HG02884 (cell line): ENCODE measurements at regions not wholly inside any gene's neighbourhood (a gene's known extent, or its start where the extent isn't known, plus 50 kb on each side); places are given as distances from the start of the nearest gene placed in this dataset.

Source experiments
- ATAC-seq: cut with Tn5 transposase; IDR thresholded peaks from one replicate; pipeline ENCODE4 v1.9.1; 2021; ENCODE audit warnings: mild to moderate bottlenecking, moderate library complexity; ENCODE audit not compliant: unreplicated experiment

DNA sequence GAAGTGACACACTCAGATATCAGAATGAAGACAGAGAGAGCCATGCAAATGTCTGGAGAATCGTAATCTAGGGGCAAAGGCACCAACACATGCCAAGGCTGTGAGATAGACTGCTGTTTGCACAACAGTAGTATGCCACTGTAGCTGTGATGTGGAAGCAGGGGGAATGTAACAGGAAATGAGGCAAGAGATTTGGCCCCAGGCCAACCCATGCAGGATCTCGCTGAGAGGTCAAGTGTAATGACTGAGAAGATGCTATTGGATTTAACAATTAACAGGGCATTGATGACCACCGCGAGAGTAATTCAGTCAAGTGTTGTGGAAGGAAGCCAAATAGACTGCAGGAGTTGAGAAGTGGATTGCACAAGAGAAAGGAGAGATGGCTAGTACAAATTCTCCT, 107.3 kb upstream of the ST6GALNAC5 start:
- ATAC-seq: no peak

DNA sequence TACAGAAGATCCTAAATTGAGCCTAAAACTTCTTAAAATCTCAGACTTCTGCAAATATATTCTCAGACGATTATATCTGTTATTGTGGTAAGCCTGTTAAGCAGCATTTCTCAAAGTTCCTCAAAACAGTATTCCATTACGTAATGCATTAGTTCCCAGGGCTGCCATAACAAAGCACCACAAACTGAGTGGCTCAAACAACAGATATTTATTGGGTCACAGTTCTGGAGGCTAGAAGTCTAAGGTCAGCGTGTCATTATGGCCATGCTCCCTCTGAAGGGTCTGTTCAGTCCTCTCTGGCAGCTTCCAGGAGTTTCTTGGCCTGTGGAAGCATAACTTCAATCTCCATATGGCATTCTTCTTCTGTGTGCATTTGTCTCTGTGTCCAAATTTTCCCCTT, 103.5 kb upstream of the ST6GALNAC5 start:
- no peak for ATAC-seq

GRCh38 chr1:76764638-76765454, 102.4 kb upstream of the ST6GALNAC5 start:
- ATAC-seq: no peak

DNA sequence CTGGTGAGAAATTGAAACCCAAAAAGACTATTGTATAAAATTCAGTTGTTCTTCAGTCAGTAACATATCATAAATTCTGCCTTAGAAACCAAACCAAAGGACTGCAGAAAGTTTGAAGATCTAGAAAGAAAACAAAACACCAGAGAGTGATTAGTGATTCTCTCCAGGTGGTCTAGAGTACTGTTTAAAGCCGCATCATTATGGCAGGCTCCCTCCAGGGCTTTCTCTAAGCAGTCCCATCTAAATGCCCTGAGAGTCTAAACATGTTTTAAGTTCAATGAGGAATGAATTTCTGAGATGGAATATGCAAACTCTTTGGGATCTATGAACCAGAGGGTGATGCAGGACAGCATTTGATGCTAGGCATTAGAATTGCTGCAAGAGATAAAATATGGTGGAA, 100.9 kb upstream of the ST6GALNAC5 start:
- no peak for ATAC-seq

DNA sequence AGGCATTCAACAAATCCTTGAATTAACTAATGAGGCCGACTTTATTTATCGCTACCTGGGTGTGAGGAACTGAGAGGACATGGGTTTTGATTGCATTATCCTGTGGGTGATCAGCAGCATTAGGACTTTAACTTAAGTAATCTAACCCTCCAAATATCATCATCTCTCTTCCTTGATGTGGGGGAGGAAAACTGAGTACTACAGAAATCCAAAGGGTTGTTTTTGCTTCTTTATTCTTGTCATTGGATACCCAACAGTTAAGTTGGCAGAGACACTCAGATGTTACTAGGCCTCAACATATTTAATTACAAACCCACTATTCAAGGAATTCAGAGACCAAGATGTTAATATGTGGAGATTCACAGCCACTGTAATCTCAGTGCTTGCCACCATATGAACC, 97.4 kb upstream of the ST6GALNAC5 start:
- no peak for ATAC-seq

- no peak for ATAC-seq
These were observed 96.3 kb upstream of the ST6GALNAC5 start for GRCh38 chr1:76770979-76771378.

GRCh38 chr1:76781447-76781846, 85.8 kb upstream of the ST6GALNAC5 start:
- no peak for ATAC-seq

DNA sequence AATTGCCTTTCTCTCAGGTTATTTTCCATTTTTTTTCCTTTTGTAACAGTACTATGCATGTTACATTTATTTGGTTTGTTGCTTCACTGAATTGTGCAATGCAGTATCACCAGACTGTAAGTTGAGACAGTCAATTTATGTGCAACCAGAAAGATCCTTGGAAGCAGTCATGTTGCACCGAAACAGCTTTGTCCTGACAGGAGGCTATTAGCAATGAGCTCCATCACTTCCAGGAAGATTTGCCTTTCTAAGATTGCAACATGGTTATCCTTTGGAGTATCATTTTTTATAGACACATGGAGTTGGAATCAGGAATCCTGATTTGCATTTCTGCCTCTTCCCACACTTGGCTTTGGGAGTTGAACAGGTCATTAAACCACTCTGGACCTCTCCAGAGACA, 84.5 kb upstream of the ST6GALNAC5 start:
- no peak for ATAC-seq

DNA sequence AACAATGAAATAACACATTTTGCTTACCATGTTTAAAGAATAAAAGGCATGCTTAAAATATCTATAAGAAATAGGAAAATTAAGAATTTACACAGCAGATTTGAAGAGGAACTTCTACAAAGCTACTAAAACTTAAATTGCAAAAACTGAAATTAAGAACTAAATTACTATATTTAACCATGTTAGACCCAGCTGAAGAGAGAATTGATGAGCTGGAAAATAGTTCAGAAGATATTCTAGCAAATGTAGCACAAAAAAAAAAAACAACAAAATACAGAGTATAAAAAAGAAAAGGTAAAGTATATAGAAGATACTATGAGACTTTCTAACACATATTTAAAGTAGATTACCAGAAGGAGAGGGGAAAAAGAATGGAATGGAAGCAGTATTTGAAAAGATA, 82.8 kb upstream of the ST6GALNAC5 start:
- ATAC-seq: no peak

DNA sequence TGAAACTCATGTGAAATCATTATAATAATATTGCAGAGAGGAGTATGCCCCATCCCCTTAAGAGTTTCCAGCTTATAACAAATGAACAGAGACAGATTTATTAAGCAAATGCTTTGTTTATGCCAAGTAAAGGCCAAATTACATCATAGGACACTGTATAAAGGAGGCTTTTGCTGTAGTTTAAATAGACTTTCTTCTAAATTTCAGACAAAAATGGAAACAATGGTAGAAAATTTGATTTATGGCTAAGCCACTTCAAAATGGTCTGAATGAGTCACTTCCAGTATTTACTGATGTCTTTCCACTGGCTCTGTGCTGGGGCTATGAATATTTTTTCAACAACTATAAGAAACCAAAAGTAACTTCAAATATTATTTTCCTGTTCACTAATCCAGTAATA, 81.1 kb upstream of the ST6GALNAC5 start:
- ATAC-seq: no peak

- ATAC-seq: no peak
These were observed 73.7 kb upstream of the ST6GALNAC5 start for GRCh38 chr1:76793594-76793993.

DNA sequence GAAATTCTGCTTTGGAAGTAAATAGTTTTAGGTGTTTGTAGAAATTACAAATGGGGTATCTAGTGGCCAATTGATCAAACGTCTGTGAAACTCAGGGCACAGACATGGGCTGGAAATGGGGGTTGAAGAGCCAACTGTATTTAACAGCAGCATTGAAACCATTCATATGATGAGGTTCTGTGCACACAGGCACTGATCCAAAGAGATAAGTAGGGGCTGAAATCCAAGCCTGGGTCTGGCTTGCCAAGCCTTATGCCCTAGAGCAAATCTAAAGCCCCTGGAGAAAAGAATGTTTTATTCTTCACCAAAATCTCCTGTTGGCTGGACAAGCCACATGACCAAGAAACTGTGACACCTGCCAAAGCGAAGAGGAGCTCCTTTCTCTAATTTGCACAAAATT, 67.6 kb upstream of the ST6GALNAC5 start:
- ATAC-seq: no peak

GRCh38 chr1:76802094-76802493, 65.2 kb upstream of the ST6GALNAC5 start:
- ATAC-seq: no peak

DNA sequence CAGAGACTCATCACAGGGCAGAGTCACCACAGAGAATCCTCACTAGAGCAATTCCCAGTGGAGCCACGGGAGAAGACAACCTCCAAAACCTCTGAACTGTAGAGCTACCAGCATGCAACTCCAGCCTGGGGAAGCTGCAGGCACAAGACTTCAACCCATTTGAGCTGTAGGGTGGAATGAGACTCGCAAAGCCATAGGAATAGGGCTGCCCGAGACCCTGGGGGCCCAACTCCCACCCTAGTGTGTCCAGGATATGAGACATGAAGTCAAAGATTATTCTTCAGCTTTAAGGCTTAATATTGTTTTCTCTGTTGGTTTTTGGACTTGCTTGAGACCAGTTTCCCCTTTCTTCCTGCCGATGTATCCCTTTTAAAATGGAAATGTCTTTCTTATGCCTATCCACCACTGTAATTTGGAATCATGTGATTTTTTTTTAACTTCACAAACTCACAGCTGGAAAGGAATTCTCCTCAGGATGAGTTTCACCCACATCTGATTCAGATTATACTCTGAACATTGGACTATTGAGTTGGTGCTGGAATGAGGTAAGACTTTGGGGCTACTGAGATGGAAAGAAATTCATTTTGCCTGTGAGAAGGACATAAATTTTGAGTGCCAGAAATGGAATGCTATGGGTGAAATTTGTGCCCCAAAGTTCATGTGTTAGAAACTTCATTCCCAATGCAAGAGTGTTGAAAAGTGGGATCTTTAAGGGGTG, 59.6 kb upstream of the ST6GALNAC5 start:
- ATAC-seq: no peak
